Right ventricle myocardium inferior (tissue), 1 donor: ENCODE measurements at regions not wholly inside any gene's neighbourhood (a gene's known extent, or its start where the extent isn't known, plus 50 kb on each side); places are given as distances from the start of the nearest gene placed in this dataset.
"Not testable (repeated sequence)": the region's sequence is repeated elsewhere in the genome, so short reads cannot be mapped to it uniquely, and the experiment has no call there.

ENCODE experiments used
- ATAC-seq: fragments of 200-7000 bp; cut with Tn5 transposase; one replicate; pipeline ENCODE4 v1.9.1; 2020; ENCODE audit warnings: mild to moderate bottlenecking, moderate library complexity
- DNase-seq: peaks from one replicate; pipeline ENCODE4 v3.0.0; 2021; ENCODE audit errors: missing footprints
- intact Hi-C: fragments of 100-400 bp; cut with DNase I; formaldehyde crosslinking; loops from one replicate; pipeline ENCODE4 v1.11.0; 2022
- donor health status: DM: no; HTN: yes; CAD: no; lungs with severe emphysema.

DNA sequence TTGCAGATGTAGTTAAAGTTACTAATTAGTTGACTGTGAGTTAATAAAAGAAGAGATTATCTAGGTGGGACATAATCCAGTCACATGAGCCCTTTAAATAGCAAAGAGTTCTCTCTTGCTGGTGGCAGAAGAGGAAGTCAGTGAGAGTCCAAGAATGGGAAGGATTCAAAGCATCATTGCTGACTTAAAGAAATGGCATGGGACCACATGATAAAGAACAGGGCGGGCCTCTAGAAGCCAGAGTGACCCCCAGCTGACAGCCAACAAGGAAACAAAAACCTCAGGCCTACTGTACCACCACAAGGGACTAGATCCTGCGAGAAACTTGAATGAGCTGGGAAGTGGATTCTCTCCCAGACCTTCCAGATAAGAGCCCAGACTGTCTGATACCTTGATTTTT lies 447.2 kb upstream of the CCDC54 start:
- intact Hi-C loops: no loop called here
- DNase-seq (no peak), ATAC-seq (no peak)

DNA sequence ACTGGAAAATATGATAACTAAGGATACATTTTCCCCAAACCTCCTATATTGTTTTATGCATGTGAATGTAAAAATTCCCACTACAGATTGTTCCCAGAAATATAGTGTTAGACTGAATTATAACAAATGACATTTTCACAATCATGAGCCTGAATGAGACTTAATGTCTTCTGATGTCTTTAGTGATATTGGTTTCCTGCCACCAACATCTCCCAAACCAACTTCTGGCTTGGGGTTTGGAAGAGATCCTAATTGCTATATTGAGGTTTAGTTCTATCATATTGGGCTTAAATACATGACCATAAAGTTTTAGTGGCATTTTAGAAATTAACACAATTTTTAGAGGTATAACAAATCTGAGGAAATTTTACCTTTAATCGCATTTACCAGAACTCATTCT lies 445.3 kb upstream of the CCDC54 start:
- ATAC-seq (no peak), DNase-seq (no peak)
- intact Hi-C loops: no loop called here

DNA sequence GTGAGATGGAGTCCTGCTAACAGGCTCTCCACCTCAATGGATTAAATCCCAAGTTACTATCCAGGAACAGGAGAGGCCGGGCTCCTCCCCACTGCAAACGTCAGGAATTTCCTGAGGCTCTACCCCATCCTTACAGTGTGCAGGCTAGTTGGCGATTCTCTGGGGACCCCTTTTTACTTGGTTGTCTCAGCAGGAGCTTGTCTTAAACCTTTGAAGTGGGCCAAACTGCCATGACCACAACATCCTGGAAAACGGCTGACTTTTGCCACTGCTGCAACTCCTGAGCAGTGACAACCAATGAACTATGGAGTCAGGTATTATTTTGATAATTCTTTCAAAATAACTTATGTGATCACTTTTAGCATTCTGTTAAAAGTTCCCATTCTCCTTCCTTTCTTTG lies 440.9 kb upstream of the CCDC54 start:
- ATAC-seq: no peak
- DNase-seq: no peak
- intact Hi-C loops: no loop called here

DNA sequence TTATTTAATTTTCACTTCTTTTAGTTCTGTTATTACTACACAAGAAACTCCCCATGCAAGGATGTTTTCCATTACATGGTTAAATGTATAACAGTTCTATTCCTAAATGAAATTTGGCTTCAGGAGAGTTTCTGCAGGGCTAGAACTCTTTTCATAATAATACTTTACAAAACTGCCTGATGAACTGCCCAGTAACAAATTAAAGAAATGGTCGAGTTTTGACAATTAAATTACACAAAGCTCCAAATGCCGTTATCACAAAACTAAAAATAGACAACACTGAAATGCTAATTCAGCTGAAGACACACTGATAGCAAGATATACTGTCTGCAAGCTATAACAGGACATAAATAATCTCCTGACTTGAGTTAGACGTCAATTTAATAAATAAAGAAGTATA lies 435.2 kb upstream of the CCDC54 start:
- ATAC-seq: no peak
- intact Hi-C loops: no loop called here
- no peak for DNase-seq

DNA sequence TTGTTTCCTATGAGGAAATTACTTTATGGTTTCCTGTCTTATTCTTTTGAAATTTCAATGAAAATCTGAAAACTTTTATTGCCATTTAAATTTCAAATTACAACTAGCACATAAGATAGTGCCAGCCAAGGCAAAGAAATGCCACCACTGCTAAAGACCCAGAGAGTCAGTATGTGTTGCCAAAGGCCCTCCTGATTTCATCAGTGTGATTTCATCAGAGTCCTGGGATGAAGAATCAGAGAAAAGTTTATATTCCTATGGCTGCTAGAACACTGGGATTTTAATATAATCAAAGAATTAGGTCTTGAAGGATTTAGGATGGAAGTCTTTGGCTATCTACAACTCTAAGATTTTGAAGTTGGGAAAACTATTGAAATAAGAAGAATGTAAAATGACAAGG lies 434.2 kb upstream of the CCDC54 start:
- no peak for ATAC-seq
- intact Hi-C loops: no loop called here

GRCh38 chr3:106945435-106945834 lies 431.8 kb upstream of the CCDC54 start:
- DNase-seq (no peak), ATAC-seq (no peak)
- intact Hi-C loops: no loop called here

More for the DNA sequence above, 434.2 kb upstream of the CCDC54 start:
- DNase-seq: no peak

DNA sequence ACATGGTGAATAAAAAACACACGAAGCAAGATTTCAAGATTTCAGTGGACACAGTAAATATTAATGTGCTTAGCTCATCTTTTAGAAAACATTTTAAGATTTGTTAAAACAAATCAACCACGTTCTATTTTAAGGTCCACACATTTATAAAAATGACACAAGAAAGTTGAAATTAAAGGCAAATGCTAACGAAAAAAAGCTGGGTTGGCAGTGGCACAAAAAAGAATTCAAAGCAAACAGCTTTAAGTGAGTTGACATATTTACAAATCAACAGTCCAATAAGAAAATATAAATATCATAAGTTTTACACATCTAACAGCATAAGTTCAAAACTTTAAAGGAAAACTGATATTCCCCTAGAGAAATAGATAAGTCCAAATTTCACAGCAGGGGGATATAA lies 430.4 kb upstream of the CCDC54 start:
- ATAC-seq: no peak
- no peak for DNase-seq
- intact Hi-C loops: no loop called here

- intact Hi-C loops: no loop called here
- ATAC-seq (no peak), DNase-seq (no peak)
These were observed 420.2 kb upstream of the CCDC54 start for GRCh38 chr3:106957029-106957428.

DNA sequence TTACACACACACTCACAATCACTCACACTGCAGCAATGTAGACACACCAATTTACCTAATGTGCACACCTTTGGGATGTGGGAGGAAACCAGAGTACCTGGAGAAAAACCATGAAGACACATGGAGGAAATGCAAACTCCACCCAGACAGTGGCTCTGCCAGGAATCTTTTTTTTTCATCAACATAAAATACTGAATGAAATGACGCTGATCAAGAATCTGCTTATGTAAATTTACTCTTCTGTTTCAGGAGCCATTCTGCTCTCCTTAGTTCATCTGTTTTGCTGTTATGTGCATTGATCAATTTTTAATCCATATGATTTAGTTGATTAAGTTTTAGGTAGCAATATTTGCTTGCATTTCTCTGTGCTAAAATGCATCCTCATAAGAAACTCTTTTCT lies 414.2 kb upstream of the CCDC54 start:
- intact Hi-C loops: no loop called here
- DNase-seq (no peak), ATAC-seq (no peak)

GRCh38 chr3:106963442-106963841 lies 413.8 kb upstream of the CCDC54 start:
- DNase-seq (no peak), ATAC-seq (peak; percentile 72)
- intact Hi-C loops: no loop called here

DNA sequence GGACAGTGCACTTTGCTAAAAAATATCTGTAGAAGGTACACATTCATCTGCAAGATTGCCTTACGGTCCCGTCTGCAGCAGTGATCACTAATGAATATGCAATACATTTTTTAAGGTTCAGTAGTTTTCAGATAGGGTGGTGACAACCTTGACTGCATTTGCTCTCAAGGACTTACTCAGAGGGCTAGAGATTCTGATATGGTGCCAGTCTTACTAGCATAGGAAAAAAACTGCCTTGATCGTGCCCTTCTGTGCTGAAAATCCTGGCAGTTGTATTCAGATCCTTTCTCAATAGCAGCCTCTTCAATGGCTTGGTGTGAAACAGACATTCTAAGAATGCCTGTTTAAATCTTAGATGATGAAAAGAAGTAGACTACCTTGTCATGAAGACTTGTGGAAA lies 411.9 kb upstream of the CCDC54 start:
- intact Hi-C loops: no loop called here
- no peak for ATAC-seq
- no peak for DNase-seq

- ATAC-seq: no peak
- intact Hi-C loops: no loop called here
- DNase-seq: no peak
These were observed 407.6 kb upstream of the CCDC54 start for GRCh38 chr3:106969596-106969995.

- DNase-seq (no peak), ATAC-seq (no peak)
- intact Hi-C loops: no loop called here
These were observed 395.8 kb upstream of the CCDC54 start for GRCh38 chr3:106981392-106981791.

DNA sequence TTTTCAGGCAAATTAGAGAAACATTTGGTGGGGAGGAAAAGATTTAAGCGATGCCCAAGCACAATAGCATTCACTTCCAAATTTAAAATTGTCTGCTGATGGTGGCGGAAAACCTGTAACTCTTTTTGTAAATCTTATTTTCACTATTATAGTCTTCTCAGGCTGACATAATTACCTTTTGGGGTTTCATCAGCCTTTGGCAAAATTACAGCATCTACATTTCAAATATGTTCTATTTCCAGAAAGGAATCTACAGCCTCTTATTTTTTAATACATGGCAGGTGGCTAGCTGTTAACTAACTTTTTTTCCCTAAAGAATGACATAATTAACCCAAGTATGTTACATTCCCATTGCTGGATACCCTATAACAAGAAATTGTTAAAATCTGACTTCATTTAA lies 391.5 kb upstream of the CCDC54 start:
- intact Hi-C loops: no loop called here
- DNase-seq: no peak
- ATAC-seq: no peak

DNA sequence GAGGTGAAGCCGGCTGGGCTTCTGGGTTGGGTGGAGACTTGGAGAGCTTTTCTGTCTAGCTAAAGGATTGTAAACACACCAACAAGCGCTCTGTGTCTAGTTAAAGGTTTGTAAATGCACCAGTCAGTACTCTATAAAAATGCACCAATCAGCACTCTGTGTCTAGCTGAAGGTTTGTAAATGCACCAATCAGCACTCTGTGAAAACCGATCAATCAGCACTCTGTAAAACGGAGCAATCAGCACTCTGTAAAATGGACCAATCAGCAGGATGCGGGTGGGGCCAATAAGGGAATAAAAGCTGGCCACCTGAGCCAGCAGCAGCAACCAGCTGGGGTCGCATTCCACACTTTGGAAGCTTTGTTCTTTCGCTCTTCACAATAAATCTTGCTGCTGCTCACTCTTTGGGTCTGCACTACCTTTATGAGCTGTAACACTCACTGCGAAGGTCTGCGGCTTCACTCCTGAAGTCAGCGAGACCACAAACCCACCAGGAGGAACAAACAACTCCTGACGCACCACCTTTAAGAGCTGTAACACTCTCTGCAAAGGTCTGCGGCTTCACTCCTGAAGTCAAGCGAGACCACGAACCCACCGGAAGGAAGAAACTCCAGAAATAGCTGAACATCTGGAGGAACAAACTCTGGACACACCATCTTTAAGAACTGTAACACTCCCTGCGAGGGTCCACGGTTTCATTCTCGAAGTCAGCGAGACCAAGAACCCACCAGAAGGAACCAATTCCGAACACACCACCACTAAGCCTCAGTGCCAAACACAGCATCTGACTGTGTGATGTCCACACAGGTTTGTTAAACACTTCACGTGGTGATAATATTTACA lies 378.2 kb upstream of the CCDC54 start:
- ATAC-seq, intact Hi-C loops, DNase-seq: not testable (repeated sequence)

DNA sequence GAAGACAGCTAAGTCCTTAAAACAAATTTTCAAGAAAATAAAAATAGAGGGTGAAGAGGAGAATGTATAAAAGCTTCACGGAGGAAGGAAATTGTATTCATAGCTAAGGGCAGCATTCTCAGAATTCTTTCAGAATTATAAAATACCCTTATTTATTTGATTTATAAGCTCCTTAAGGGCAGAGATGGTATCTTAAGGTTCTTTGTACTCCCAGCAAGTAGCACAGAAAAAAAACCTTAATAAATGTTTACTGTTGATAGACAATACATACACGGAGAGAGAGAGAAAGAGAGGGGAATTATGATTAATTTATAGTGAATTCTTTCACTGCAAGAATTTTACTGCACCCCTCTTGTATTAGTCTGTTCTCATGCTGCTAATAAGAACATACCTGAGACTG lies 375.6 kb upstream of the CCDC54 start:
- ATAC-seq (no peak), DNase-seq (no peak)
- intact Hi-C loops: no loop called here

DNA sequence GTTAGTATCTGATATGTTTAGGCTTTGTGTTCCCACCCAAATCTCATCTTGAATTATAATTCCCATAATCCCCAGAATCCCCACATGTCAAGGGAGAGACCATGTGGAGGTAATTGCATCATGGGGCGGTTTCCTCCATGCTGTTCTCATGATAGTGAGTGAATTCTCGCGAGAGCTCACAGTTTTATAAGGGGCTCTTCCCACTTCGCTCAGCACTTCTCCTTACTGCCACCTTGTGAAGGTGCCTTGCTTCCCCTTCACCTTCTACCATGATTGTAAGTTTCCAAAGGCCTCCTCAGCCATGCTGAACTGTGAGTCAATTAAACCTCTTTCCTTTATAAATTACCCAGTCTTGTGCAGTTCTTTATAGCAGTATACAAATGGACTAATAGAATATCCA lies 371.9 kb upstream of the CCDC54 start:
- intact Hi-C loops, DNase-seq, ATAC-seq: not testable (repeated sequence)

DNA sequence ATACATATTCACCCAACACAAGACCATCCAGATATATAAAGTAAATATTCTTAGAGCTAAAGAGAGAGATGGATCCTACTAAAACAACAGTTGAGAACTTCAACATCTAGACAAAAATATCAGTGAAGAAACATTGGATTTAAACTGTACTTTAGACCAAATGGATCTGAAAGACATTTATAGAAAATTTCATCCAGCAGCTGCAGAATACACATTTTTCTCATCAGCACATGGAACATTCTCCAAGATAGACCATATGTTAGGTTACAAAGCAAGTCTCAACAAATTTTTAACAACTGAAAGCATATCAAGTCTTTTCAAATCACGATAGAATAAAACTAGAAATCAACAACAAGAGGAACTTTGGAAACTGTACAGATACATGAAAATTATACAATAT lies 369.0 kb upstream of the CCDC54 start:
- intact Hi-C loops: no loop called here
- no peak for DNase-seq
- no peak for ATAC-seq

DNA sequence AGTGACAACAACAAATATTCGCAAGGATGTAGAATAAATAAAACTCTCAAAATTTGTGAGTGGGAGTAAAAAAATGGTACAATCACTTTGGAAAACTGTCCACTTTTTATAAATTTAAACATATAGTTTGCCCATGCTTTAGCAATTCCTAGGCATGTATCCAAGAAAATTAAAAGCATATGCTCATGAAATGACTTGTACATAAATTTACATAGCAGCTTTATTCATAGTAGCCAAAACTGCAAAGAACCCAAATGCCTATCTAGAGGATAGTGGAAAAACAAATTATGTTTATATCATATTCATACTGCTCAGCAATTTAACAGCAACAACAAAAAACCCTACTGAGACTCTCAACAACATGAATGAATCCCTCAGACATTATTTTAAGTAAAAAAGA lies 363.6 kb upstream of the CCDC54 start:
- no peak for ATAC-seq
- intact Hi-C loops: no loop called here
- no peak for DNase-seq

- ATAC-seq (no peak), DNase-seq (no peak)
- intact Hi-C loops: no loop called here
These were observed 352.6 kb upstream of the CCDC54 start for GRCh38 chr3:107024551-107025026.

- intact Hi-C loops: no loop called here
- no peak for ATAC-seq
- no peak for DNase-seq
These were observed 351.3 kb upstream of the CCDC54 start for GRCh38 chr3:107025961-107026360.
